ENCODE measurements at regions not wholly inside any gene's neighbourhood (a gene's known extent, or its start where the extent isn't known, plus 50 kb on each side); places are given as distances from the start of the nearest gene placed in this dataset.

GRCh38 chr10:79005126-79005810, 63.5 kb upstream of the ZMIZ1 start:
- DNase-seq (ENCODE audit: insufficient read length, low spot score) (no peak), FAIRE-seq (no peak)
- TF ChIP-seq POLR2A (IDR thresholded peaks at IDR 0.05; ENCODE audit: low read depth, low read length), result no peak

- DNase-seq (ENCODE audit: insufficient read length, low spot score), result no peak
- no peak for FAIRE-seq
- TF ChIP-seq POLR2A (IDR thresholded peaks at IDR 0.05; ENCODE audit: low read depth, low read length), result no peak
These were observed 61.7 kb upstream of the ZMIZ1 start for GRCh38 chr10:79007018-79007417.

GRCh38 chr10:79007421-79008319, 61.1 kb upstream of the ZMIZ1 start:
- no peak for TF ChIP-seq POLR2A (IDR thresholded peaks at IDR 0.05; ENCODE audit: low read depth, low read length)
- DNase-seq (ENCODE audit: insufficient read length, low spot score) (no peak), FAIRE-seq (no peak)

- FAIRE-seq, result no peak
- no peak for TF ChIP-seq POLR2A (IDR thresholded peaks at IDR 0.05; ENCODE audit: low read depth, low read length)
- no peak for DNase-seq (ENCODE audit: insufficient read length, low spot score)
These were observed 59.6 kb upstream of the ZMIZ1 start for GRCh38 chr10:79009145-79009544.

GRCh38 chr10:79012567-79012966, 56.2 kb upstream of the ZMIZ1 start:
- FAIRE-seq (no peak), DNase-seq (ENCODE audit: insufficient read length, low spot score) (no peak)
- TF ChIP-seq POLR2A (IDR thresholded peaks at IDR 0.05; ENCODE audit: low read depth, low read length), result no peak

GRCh38 chr10:79013406-79013987, 55.3 kb upstream of the ZMIZ1 start:
- no peak for TF ChIP-seq POLR2A (IDR thresholded peaks at IDR 0.05; ENCODE audit: low read depth, low read length)
- FAIRE-seq (no peak), DNase-seq (ENCODE audit: insufficient read length, low spot score) (no peak)

GRCh38 chr10:79014796-79015195, 54.0 kb upstream of the ZMIZ1 start:
- DNase-seq (ENCODE audit: insufficient read length, low spot score), result no peak
- FAIRE-seq, result no peak
- no peak for TF ChIP-seq POLR2A (IDR thresholded peaks at IDR 0.05; ENCODE audit: low read depth, low read length)

- DNase-seq (ENCODE audit: insufficient read length, low spot score), result no peak
- no peak for FAIRE-seq
- no peak for TF ChIP-seq POLR2A (IDR thresholded peaks at IDR 0.05; ENCODE audit: low read depth, low read length)
These were observed 50.8 kb upstream of the ZMIZ1 start for GRCh38 chr10:79017882-79018520.

- no peak for DNase-seq (ENCODE audit: insufficient read length, low spot score)
- FAIRE-seq, result no peak
- TF ChIP-seq POLR2A (IDR thresholded peaks at IDR 0.05; ENCODE audit: low read depth, low read length), result no peak
These were observed 50.2 kb upstream of the ZMIZ1 start for GRCh38 chr10:79018521-79019011.

Data from H54 (cell line).